22Rv1 (cell line): ENCODE measurements at regions not wholly inside any gene's neighbourhood (a gene's known extent, or its start where the extent isn't known, plus 50 kb on each side); places are given as distances from the start of the nearest gene placed in this dataset.

ENCODE experiments used
- CTCF ChIP-seq: fragments of 450-650 bp; IDR thresholded peaks from 2 replicates; pipeline ENCODE4 v1.5.1; 2017; ENCODE audit warnings: mild to moderate bottlenecking
- ZFX ChIP-seq: fragments of 450-650 bp; IDR thresholded peaks from 2 replicates; pipeline ENCODE4 v1.6.1; 2017; ENCODE audit warnings: antibody characterized with exemption, borderline replicate concordance

GRCh38 chr11:129249351-129249750 is 57.2 kb upstream of the ARHGAP32 start:
- no peak for TF ChIP-seq CTCF
- no peak for TF ChIP-seq ZFX
